ENCODE measurements at regions not wholly inside any gene's neighbourhood (a gene's known extent, or its start where the extent isn't known, plus 50 kb on each side); places are given as distances from the start of the nearest gene placed in this dataset.
A peak's percentile ranks its signal among the peaks of the same experiment; 100 is the strongest.

DNA sequence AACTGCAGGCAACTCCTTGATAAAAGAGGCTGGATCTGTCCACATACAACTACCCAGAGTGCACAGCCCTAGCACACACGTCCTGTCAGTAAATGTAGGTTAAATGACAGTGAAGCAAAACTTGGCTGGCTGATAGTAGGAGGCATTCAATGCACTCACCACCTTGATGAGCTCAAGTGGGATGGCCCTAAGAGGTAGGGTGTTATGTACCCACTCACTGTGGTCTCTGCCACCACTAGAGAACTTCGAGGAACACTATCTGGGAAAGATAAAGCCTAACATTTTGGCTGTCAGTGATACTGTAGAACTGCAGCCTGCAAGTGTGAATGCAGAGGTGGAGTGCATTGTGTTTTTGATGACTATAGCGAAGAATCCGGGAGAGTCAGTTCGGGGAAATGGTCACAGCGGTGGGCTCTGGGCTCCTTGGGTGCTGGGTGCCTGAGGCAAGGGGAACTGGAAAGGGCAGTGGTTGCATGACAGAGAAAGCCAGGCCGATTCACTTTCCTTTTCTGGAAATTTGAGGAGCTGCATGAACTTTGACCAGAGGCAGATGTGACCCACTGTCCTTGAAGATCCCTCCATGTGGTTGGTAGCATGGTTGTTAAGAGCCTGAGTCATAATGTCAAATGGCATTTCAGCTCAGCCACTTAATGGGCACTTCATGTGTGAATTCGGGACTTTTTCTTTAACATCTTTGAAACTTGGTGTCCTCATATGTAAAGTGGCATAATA, 93.1 kb upstream of the ZPBP start:
- intact Hi-C loops (cut with DNase I), result no loop called here
- Histone ChIP-seq H3K27ac (ENCODE audit: low read depth in 1 of 2, low read length in 2 of 2) (no peak overlapping the region), H3K36me3 (ENCODE audit: control insufficient read depth in 1 of 2, insufficient read depth in 2 of 2, low read length in 1 of 2) (no peaks in the 10 kb centered on the region), H3K9me3 (ENCODE audit: control insufficient read depth, low read length) (no peaks in the 10 kb centered on the region), H3K4me3 (ENCODE audit: low read length in 2 of 2) (no peak overlapping the region), H3K4me1 (ENCODE audit: control insufficient read depth in 1 of 2, insufficient read depth in 2 of 2, low read length in 2 of 2) (no peaks in the 10 kb centered on the region), H3K27me3 (ENCODE audit: control insufficient read depth in 1 of 2, insufficient read depth in 2 of 2, low read length in 1 of 2) (no peaks in the 10 kb centered on the region)
- ATAC-seq (ENCODE audit: low FRiP score) (peak; percentile 39), DNase-seq (no peak)
- WGBS, 2 donors, result 71 to 82% methylated on average over 8 of the region's 8 CpGs

GRCh38 chr7:50185208-50185607, 92.2 kb upstream of the ZPBP start:
- no peaks in the 10 kb centered on the region for H3K27me3 ChIP-seq (ENCODE audit: control insufficient read depth in 1 of 2, insufficient read depth in 2 of 2, low read length in 1 of 2)
- no peak overlapping the region for H3K4me3 ChIP-seq (ENCODE audit: low read length in 2 of 2)
- no peaks in the 10 kb centered on the region for H3K4me1 ChIP-seq (ENCODE audit: control insufficient read depth in 1 of 2, insufficient read depth in 2 of 2, low read length in 2 of 2)
- intact Hi-C loops (cut with DNase I), result no loop called here
- DNase-seq, result peak in 1 of 2 donors; percentile 66
- no peaks in the 10 kb centered on the region for H3K9me3 ChIP-seq (ENCODE audit: control insufficient read depth, low read length)
- ATAC-seq (ENCODE audit: low FRiP score), result no peak
- no peak overlapping the region for H3K27ac ChIP-seq (ENCODE audit: low read depth in 1 of 2, low read length in 2 of 2)
- 77 to 78% methylated on average over 4 of the region's 4 CpGs for WGBS, 2 donors
- H3K36me3 ChIP-seq (ENCODE audit: control insufficient read depth in 1 of 2, insufficient read depth in 2 of 2, low read length in 1 of 2), result no peaks in the 10 kb centered on the region

- intact Hi-C loops (cut with DNase I), result no loop called here
- no peaks in the 10 kb centered on the region for H3K36me3 ChIP-seq (ENCODE audit: control insufficient read depth in 1 of 2, insufficient read depth in 2 of 2, low read length in 1 of 2)
- ATAC-seq (ENCODE audit: low FRiP score) (no peak), DNase-seq (no peak)
- no peaks in the 10 kb centered on the region for H3K4me1 ChIP-seq (ENCODE audit: control insufficient read depth in 1 of 2, insufficient read depth in 2 of 2, low read length in 2 of 2)
- no peak overlapping the region for H3K4me3 ChIP-seq (ENCODE audit: low read length in 2 of 2)
- no peaks in the 10 kb centered on the region for H3K27me3 ChIP-seq (ENCODE audit: control insufficient read depth in 1 of 2, insufficient read depth in 2 of 2, low read length in 1 of 2)
- no peaks in the 10 kb centered on the region for H3K9me3 ChIP-seq (ENCODE audit: control insufficient read depth, low read length)
- no peak overlapping the region for H3K27ac ChIP-seq (ENCODE audit: low read depth in 1 of 2, low read length in 2 of 2)
- WGBS, 2 donors, result 71% methylated on average over 11 of the region's 11 CpGs
Observed at GRCh38 chr7:50184271-50184990, 91.4 kb upstream of the ZPBP start.

- intact Hi-C loops (cut with DNase I), result no loop called here
- Histone ChIP-seq H3K27me3 (ENCODE audit: control insufficient read depth in 1 of 2, insufficient read depth in 2 of 2, low read length in 1 of 2) (peaks cover 0 to 2% of the 10 kb centered on the region in 2 donors), H3K36me3 (ENCODE audit: control insufficient read depth in 1 of 2, insufficient read depth in 2 of 2, low read length in 1 of 2) (no peaks in the 10 kb centered on the region), H3K27ac (ENCODE audit: low read depth in 1 of 2, low read length in 2 of 2) (no peak overlapping the region), H3K4me1 (ENCODE audit: control insufficient read depth in 1 of 2, insufficient read depth in 2 of 2, low read length in 2 of 2) (no peaks in the 10 kb centered on the region), H3K9me3 (ENCODE audit: control insufficient read depth, low read length) (no peaks in the 10 kb centered on the region), H3K4me3 (ENCODE audit: low read length in 2 of 2) (no peak overlapping the region)
- 23 to 29% methylated on average over 3 of the region's 3 CpGs for WGBS, 2 donors
- DNase-seq (peak in 1 of 2 donors; percentile 75), ATAC-seq (ENCODE audit: low FRiP score) (no peak)
Observed at GRCh38 chr7:50182759-50183158, 89.7 kb upstream of the ZPBP start.

GRCh38 chr7:50181081-50181480, 88.0 kb upstream of the ZPBP start:
- peaks cover 0 to 2% of the 10 kb centered on the region in 2 donors for H3K27me3 ChIP-seq (ENCODE audit: control insufficient read depth in 1 of 2, insufficient read depth in 2 of 2, low read length in 1 of 2)
- H3K4me1 ChIP-seq (ENCODE audit: control insufficient read depth in 1 of 2, insufficient read depth in 2 of 2, low read length in 2 of 2), result no peaks in the 10 kb centered on the region
- DNase-seq (no peak), ATAC-seq (ENCODE audit: low FRiP score) (no peak)
- H3K27ac ChIP-seq (ENCODE audit: low read depth in 1 of 2, low read length in 2 of 2), result no peak overlapping the region
- intact Hi-C loops (cut with DNase I), result no loop called here
- H3K9me3 ChIP-seq (ENCODE audit: control insufficient read depth, low read length), result no peaks in the 10 kb centered on the region
- WGBS, 2 donors, result 54 to 58% methylated on average over 7 of the region's 7 CpGs
- no peak overlapping the region for H3K4me3 ChIP-seq (ENCODE audit: low read length in 2 of 2)
- no peaks in the 10 kb centered on the region for H3K36me3 ChIP-seq (ENCODE audit: control insufficient read depth in 1 of 2, insufficient read depth in 2 of 2, low read length in 1 of 2)

- ATAC-seq (ENCODE audit: low FRiP score) (no peak), DNase-seq (no peak)
- Histone ChIP-seq H3K36me3 (ENCODE audit: control insufficient read depth in 1 of 2, insufficient read depth in 2 of 2, low read length in 1 of 2) (no peaks in the 10 kb centered on the region), H3K9me3 (ENCODE audit: control insufficient read depth, low read length) (no peaks in the 10 kb centered on the region), H3K27me3 (ENCODE audit: control insufficient read depth in 1 of 2, insufficient read depth in 2 of 2, low read length in 1 of 2) (peaks cover 0 to 2% of the 10 kb centered on the region in 2 donors), H3K4me3 (ENCODE audit: low read length in 2 of 2) (no peak overlapping the region), H3K4me1 (ENCODE audit: control insufficient read depth in 1 of 2, insufficient read depth in 2 of 2, low read length in 2 of 2) (no peaks in the 10 kb centered on the region), H3K27ac (ENCODE audit: low read depth in 1 of 2, low read length in 2 of 2) (no peak overlapping the region)
- WGBS, 2 donors, result 84 to 87% methylated on average over 8 of the region's 8 CpGs
- intact Hi-C loops (cut with DNase I), result no loop called here
Observed at GRCh38 chr7:50178166-50178565, 85.1 kb upstream of the ZPBP start.

GRCh38 chr7:50174948-50175347, 81.9 kb upstream of the ZPBP start:
- no peak overlapping the region for H3K27ac ChIP-seq (ENCODE audit: low read depth in 1 of 2, low read length in 2 of 2)
- no peak for DNase-seq
- no peaks in the 10 kb centered on the region for H3K36me3 ChIP-seq (ENCODE audit: control insufficient read depth in 1 of 2, insufficient read depth in 2 of 2, low read length in 1 of 2)
- intact Hi-C loops (cut with DNase I), result no loop called here
- H3K4me3 ChIP-seq (ENCODE audit: low read length in 2 of 2), result no peak overlapping the region
- H3K9me3 ChIP-seq (ENCODE audit: control insufficient read depth, low read length), result no peaks in the 10 kb centered on the region
- no peak for ATAC-seq (ENCODE audit: low FRiP score)
- 84 to 91% methylated on average over 1 of the region's 1 CpG for WGBS, 2 donors
- peaks cover 0 to 2% of the 10 kb centered on the region in 2 donors for H3K27me3 ChIP-seq (ENCODE audit: control insufficient read depth in 1 of 2, insufficient read depth in 2 of 2, low read length in 1 of 2)
- H3K4me1 ChIP-seq (ENCODE audit: control insufficient read depth in 1 of 2, insufficient read depth in 2 of 2, low read length in 2 of 2), result no peaks in the 10 kb centered on the region

DNA sequence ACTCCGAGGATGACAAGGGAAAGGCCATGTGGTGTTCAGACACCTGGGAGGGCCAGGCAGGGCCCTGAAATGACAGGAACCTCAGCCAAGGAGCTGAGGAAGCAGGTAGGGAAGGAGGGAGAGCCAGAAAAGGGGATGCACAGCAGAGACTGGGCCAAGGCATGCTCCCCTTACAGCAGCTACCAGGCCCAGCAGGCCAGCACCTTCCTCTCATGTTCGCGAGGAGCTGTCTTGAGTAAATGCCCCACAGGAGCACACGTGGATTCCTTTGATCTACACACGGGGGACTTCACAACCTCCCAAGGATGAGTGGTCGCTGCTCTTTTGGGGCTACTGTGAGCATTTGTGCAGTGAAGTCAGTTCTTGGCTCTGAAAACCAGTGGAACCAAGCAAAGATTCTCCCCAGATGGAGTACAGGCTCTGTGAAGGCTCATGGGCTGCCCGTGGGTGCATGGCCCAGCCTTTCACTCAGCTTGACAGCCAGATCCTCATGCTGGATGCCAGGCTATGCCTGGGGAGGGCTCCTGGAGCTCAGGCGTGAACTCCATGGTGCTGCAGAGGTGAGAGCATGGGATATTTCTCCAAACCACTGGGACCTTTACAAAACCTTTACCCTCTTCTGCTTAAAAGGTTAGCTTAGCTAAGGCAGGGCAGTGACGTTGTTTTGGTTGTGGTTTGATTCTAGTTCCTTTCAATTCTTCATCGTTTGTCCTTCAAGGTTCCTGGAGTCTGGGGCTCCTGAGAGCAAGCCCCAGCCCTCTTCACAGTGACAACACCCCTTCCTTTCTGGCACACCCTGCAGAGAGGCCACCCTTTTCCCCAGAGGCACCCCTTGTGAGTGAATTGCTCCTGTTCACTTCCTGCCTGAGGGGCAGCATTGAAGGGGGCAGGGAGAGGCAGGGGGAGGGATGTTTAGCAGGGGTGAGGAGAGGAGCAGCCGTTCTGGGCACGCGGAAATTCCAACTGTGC, 74.2 kb upstream of the ZPBP start:
- H3K9me3 ChIP-seq (ENCODE audit: control insufficient read depth, low read length), result no peaks in the 10 kb centered on the region
- no peak overlapping the region for H3K4me3 ChIP-seq (ENCODE audit: low read length in 2 of 2)
- ATAC-seq (ENCODE audit: low FRiP score) (peak; percentile 16), DNase-seq (no peak)
- no peaks in the 10 kb centered on the region for H3K27me3 ChIP-seq (ENCODE audit: control insufficient read depth in 1 of 2, insufficient read depth in 2 of 2, low read length in 1 of 2)
- H3K27ac ChIP-seq (ENCODE audit: low read depth in 1 of 2, low read length in 2 of 2), result no peak overlapping the region
- 62 to 63% methylated on average over 13 of the region's 13 CpGs for WGBS, 2 donors
- H3K36me3 ChIP-seq (ENCODE audit: control insufficient read depth in 1 of 2, insufficient read depth in 2 of 2, low read length in 1 of 2), result no peaks in the 10 kb centered on the region
- intact Hi-C loops (cut with DNase I), result no loop called here
- H3K4me1 ChIP-seq (ENCODE audit: control insufficient read depth in 1 of 2, insufficient read depth in 2 of 2, low read length in 2 of 2), result no peaks in the 10 kb centered on the region
